Upper lobe of left lung (tissue), 6 donors: ENCODE measurements at regions not wholly inside any gene's neighbourhood (a gene's known extent, or its start where the extent isn't known, plus 50 kb on each side); places are given as distances from the start of the nearest gene placed in this dataset.
"Not testable (repeated sequence)": the region's sequence is repeated elsewhere in the genome, so short reads cannot be mapped to it uniquely, and the experiment has no call there.

ENCODE experiments used
- ATAC-seq, 2 donors: fragments of 200-7000 bp; cut with Tn5 transposase; one replicate each; pipeline ENCODE4 v1.9.1; 2022; ENCODE audit warnings: mild to moderate bottlenecking in 2 of 2, moderate library complexity in 2 of 2; ENCODE audit not compliant: low FRiP score in 2 of 2
- DNase-seq, 2 donors: peaks; one replicate each; pipeline ENCODE4 v3.0.0-alpha.2; 2019 to 2020
- H3K27ac ChIP-seq, 4 donors: fragments of 200-600 bp; sonication (generic); one replicate each; pipeline ENCODE4 v1.5.1; 2016 to 2019
- H3K27me3 ChIP-seq, 4 donors: fragments of 200-600 bp; sonication (generic); one replicate each; pipeline ENCODE4 v1.5.1; 2017 to 2019
- H3K36me3 ChIP-seq, 4 donors: fragments of 200-600 bp; sonication (generic); one replicate each; pipeline ENCODE4 v1.5.1; 2016 to 2019
- H3K4me1 ChIP-seq, 4 donors: fragments of 200-600 bp; sonication (generic); one replicate each; pipeline ENCODE4 v1.5.1; 2018 to 2019
- H3K4me3 ChIP-seq, 4 donors: fragments of 200-600 bp; sonication (generic); one replicate each; pipeline ENCODE4 v1.5.1; 2017 to 2019; ENCODE audit warnings: mild to moderate bottlenecking in 2 of 4, moderate library complexity in 1 of 4
- H3K9me3 ChIP-seq, 4 donors: fragments of 200-600 bp; sonication (generic); one replicate each; pipeline ENCODE4 v1.5.1; 2018 to 2019
- EP300 ChIP-seq, 4 donors: sonication (generic); formaldehyde crosslinking; IDR thresholded peaks; one replicate each; pipeline ENCODE4 v1.5.1; 2017; ENCODE audit warnings: antibody characterized with exemption in 4 of 4, control low read depth in 2 of 4
- POLR2A ChIP-seq, 4 donors: fragments of 450-650 bp; IDR thresholded peaks; one replicate each; pipeline ENCODE4 v1.5.1; 2016 to 2017; ENCODE audit warnings: antibody characterized with exemption in 4 of 4, mild to moderate bottlenecking in 2 of 4
- POLR2AphosphoS5 ChIP-seq, 2 donors: sonication (generic); formaldehyde crosslinking; IDR thresholded peaks; one replicate each; pipeline ENCODE4 v1.5.1; 2017; ENCODE audit warnings: antibody characterized with exemption in 2 of 2
- WGBS, 2 donors: methylation state at CpG; one replicate each; pipeline ENCODE4 v1.1.5; 2017 to 2018; 5-methylcytosine and 5-hydroxymethylcytosine counted together
- TF ChIP-seq, protein P1 (sequence below), 6 experiments: fragments of 450-650 bp in 4 of 6; fragments of 200-600 bp in 2 of 6; sonication (generic) in 2 of 6; IDR thresholded peaks; one replicate each; pipeline ENCODE4 v1.5.1; 2016 to 2019; ENCODE audit warnings: antibody characterized with exemption in 6 of 6
- donor health status: DM: no; HTN: no; CAD: no; lungs with moderate emphysema.
- donor health status: DM: no; HTN: yes; CAD: no; lungs with severe emphysema.

DNA sequence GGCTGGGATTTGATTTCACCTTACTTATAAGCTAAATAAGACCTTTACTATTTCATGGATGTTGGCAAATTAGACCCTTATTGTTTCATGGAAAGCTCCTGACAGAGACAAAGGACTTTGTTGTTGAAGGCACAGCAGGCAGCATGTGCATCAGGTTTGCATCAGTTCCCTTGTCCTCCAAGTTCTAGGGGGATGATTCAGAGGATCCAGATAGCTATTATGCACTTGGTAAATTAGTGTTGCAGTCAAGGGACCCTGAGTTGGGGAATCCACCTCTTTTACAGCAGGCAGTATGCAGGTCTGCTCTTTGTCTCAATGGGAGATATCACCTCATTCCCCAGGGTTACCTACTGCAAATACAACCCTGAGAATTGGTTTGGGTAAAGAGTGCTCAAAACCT is 131.4 kb upstream of the IGSF10 start:
- no peak overlapping the region for H3K4me3 ChIP-seq
- no peaks in the 10 kb centered on the region for H3K9me3 ChIP-seq
- DNase-seq: no peak
- no peak for ATAC-seq
- TF ChIP-seq, protein P1, sequence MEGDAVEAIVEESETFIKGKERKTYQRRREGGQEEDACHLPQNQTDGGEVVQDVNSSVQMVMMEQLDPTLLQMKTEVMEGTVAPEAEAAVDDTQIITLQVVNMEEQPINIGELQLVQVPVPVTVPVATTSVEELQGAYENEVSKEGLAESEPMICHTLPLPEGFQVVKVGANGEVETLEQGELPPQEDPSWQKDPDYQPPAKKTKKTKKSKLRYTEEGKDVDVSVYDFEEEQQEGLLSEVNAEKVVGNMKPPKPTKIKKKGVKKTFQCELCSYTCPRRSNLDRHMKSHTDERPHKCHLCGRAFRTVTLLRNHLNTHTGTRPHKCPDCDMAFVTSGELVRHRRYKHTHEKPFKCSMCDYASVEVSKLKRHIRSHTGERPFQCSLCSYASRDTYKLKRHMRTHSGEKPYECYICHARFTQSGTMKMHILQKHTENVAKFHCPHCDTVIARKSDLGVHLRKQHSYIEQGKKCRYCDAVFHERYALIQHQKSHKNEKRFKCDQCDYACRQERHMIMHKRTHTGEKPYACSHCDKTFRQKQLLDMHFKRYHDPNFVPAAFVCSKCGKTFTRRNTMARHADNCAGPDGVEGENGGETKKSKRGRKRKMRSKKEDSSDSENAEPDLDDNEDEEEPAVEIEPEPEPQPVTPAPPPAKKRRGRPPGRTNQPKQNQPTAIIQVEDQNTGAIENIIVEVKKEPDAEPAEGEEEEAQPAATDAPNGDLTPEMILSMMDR (IDR thresholded peaks at IDR 0.05): no peak
- TF ChIP-seq EP300 (IDR thresholded peaks at IDR 0.05) (no peak), POLR2A (IDR thresholded peaks at IDR 0.05) (no peak)
- H3K4me1 ChIP-seq: no peaks in the 10 kb centered on the region
- H3K36me3 ChIP-seq: no peaks in the 10 kb centered on the region
- no peak overlapping the region for H3K27ac ChIP-seq
- no peaks in the 10 kb centered on the region for H3K27me3 ChIP-seq

DNA sequence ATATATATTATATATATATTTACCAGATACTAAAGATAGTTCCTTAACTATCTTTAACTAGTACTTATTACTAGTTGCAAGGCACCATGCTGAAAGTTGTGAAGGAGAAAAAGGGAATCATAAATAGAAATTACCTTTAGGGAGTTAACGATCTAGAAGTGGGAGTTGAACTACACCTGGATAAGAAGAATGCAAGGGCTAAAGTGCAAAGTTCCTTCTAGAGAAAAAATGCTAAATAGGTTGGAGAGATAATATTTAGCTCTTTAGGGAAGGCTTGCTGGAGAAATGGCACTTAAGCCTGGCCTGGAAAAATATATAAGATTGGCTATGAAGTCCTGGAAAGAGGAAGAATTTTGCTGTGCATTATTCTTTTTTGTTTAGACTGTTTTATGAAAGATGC is 130.6 kb upstream of the IGSF10 start:
- DNase-seq (no peak), ATAC-seq (no peak)
- 78 to 94% methylated on average over 1 of the region's 1 CpG for WGBS, 2 donors
- Histone ChIP-seq H3K4me1 (no peaks in the 10 kb centered on the region), H3K9me3 (no peaks in the 10 kb centered on the region), H3K27me3 (no peaks in the 10 kb centered on the region), H3K27ac (no peak overlapping the region), H3K36me3 (no peaks in the 10 kb centered on the region), H3K4me3 (no peak overlapping the region)
- TF ChIP-seq, protein P1 (IDR thresholded peaks at IDR 0.05): no peak
- TF ChIP-seq EP300 (IDR thresholded peaks at IDR 0.05) (no peak), POLR2A (IDR thresholded peaks at IDR 0.05) (no peak), POLR2AphosphoS5 (IDR thresholded peaks at IDR 0.05) (no peak)

DNA sequence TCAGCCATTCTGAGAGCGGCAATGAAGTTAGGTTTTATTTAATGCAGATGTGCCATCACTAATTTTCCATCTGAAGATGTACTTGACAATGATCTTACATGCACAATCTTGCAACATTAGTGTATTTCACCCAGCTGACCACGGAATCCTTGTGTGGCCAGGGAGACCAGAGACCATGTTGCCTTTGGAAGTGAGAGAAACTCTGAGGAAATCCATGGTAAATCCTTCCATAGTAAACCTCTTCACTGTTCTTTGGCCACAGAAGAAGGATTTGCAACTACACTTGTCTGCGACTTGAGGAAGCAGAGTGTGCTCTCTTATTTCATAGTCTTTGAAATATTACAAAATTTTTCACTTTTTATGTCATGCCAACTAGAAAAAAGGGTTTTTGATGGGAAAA is 128.4 kb upstream of the IGSF10 start:
- TF ChIP-seq, protein P1 (IDR thresholded peaks at IDR 0.05): no peak
- TF ChIP-seq EP300 (IDR thresholded peaks at IDR 0.05) (no peak), POLR2A (IDR thresholded peaks at IDR 0.05) (no peak), POLR2AphosphoS5 (IDR thresholded peaks at IDR 0.05) (no peak)
- no peak for ATAC-seq
- 74 to 83% methylated on average over 3 of the region's 3 CpGs for WGBS, 2 donors

DNA sequence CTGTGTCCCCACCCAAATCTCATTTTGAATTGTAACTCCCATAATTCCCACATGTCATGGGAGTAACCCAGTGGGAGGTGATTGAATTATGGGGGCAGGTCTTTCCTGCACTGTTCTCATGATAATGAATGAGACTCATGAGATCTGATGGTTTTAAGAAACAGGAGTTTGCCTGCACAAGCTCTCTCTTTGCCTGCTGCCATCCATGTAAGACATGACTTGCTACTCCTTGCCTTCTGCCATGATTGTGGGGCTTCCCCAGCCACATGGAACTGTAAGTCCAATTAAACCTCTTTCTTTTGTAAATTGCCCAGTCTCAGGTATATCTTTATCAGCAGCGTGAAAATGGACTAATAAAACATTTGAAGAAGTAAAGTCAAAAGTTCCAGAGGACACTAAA is 126.8 kb upstream of the IGSF10 start:
- DNase-seq, ATAC-seq: not testable (repeated sequence)
- WGBS, 2 donors: 89 to 100% methylated on average over 1 of the region's 1 CpG

More for the DNA sequence above, 128.4 kb upstream of the IGSF10 start:
- DNase-seq: no peak
- Histone ChIP-seq H3K36me3 (no peaks in the 10 kb centered on the region), H3K9me3 (no peaks in the 10 kb centered on the region), H3K27me3 (no peaks in the 10 kb centered on the region), H3K27ac (no peak overlapping the region), H3K4me3 (no peak overlapping the region), H3K4me1 (no peaks in the 10 kb centered on the region)

DNA sequence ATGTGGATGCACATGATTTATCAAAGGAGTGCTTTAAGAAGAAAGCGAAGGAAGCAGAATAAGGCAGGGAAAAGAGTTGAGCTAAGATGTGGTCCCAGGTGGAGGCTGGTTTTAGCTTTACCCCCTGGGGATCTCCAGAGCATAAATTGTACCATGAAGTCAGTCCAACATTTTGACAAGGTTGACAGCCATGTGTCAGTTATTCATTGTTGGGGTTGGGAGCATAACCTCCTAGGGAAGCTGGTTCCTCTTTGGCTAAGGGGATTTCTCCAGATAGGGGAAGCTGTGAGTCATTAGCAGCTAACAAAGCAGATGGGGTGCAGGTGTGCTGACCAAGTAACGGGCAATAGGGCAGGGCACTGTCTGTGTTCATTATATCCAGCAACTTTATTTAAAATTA is 123.7 kb upstream of the IGSF10 start:
- TF ChIP-seq POLR2A (IDR thresholded peaks at IDR 0.05): no peak
- TF ChIP-seq, protein P1 (IDR thresholded peaks at IDR 0.05): no peak
- no peak for TF ChIP-seq POLR2AphosphoS5 (IDR thresholded peaks at IDR 0.05)
- no peak for TF ChIP-seq EP300 (IDR thresholded peaks at IDR 0.05)
- Histone ChIP-seq H3K27me3 (no peaks in the 10 kb centered on the region), H3K27ac (no peak overlapping the region), H3K9me3 (no peaks in the 10 kb centered on the region), H3K36me3 (no peaks in the 10 kb centered on the region), H3K4me1 (no peaks in the 10 kb centered on the region), H3K4me3 (no peak overlapping the region)
- WGBS, 2 donors: 68 to 73% methylated on average over 2 of the region's 2 CpGs
- ATAC-seq (no peak), DNase-seq (no peak)

More for the DNA sequence above, 126.8 kb upstream of the IGSF10 start:
- H3K9me3 ChIP-seq, H3K4me1 ChIP-seq, H3K27ac ChIP-seq, H3K36me3 ChIP-seq, H3K27me3 ChIP-seq, H3K4me3 ChIP-seq: not testable (repeated sequence)
